ENCODE measurements at regions not wholly inside any gene's neighbourhood (a gene's known extent, or its start where the extent isn't known, plus 50 kb on each side); places are given as distances from the start of the nearest gene placed in this dataset.

GRCh38 chr2:238549866-238550265 lies 123.1 kb downstream of the ASB1 start:
- Mint-ChIP-seq H3K4me1 (ENCODE audit: unreplicated experiment) (no peaks in the 10 kb centered on the region), H3K36me3 (ENCODE audit: low read depth, unreplicated experiment) (no peaks in the 10 kb centered on the region), H3K9me3 (ENCODE audit: unreplicated experiment) (no peaks in the 10 kb centered on the region), H3K4me3 (ENCODE audit: unreplicated experiment) (no peak overlapping the region), H3K27me3 (ENCODE audit: unreplicated experiment) (peaks cover 4% of the 10 kb centered on the region), H3K27ac (ENCODE audit: unreplicated experiment) (no peak overlapping the region)
- TF ChIP-seq CTCF (IDR thresholded peaks at IDR 0.05; ENCODE audit: unreplicated experiment): no peak
- DNase-seq (ENCODE audit: low spot score): no peak

- Mint-ChIP-seq H3K27ac (ENCODE audit: unreplicated experiment) (no peak overlapping the region), H3K9me3 (ENCODE audit: unreplicated experiment) (no peaks in the 10 kb centered on the region), H3K4me1 (ENCODE audit: unreplicated experiment) (no peaks in the 10 kb centered on the region), H3K27me3 (ENCODE audit: unreplicated experiment) (peaks cover 2% of the 10 kb centered on the region), H3K36me3 (ENCODE audit: low read depth, unreplicated experiment) (no peaks in the 10 kb centered on the region), H3K4me3 (ENCODE audit: unreplicated experiment) (no peak overlapping the region)
- no peak for DNase-seq (ENCODE audit: low spot score)
- TF ChIP-seq CTCF (IDR thresholded peaks at IDR 0.05; ENCODE audit: unreplicated experiment): no peak
Measured at GRCh38 chr2:238551091-238551490, 124.4 kb downstream of the ASB1 start.

GRCh38 chr2:238552226-238552625 lies 125.5 kb downstream of the ASB1 start:
- Mint-ChIP-seq H3K4me1 (ENCODE audit: unreplicated experiment) (no peaks in the 10 kb centered on the region), H3K9me3 (ENCODE audit: unreplicated experiment) (no peaks in the 10 kb centered on the region), H3K27ac (ENCODE audit: unreplicated experiment) (no peak overlapping the region), H3K36me3 (ENCODE audit: low read depth, unreplicated experiment) (no peaks in the 10 kb centered on the region), H3K4me3 (ENCODE audit: unreplicated experiment) (no peak overlapping the region), H3K27me3 (ENCODE audit: unreplicated experiment) (peaks cover 2% of the 10 kb centered on the region)
- DNase-seq (ENCODE audit: low spot score): no peak
- TF ChIP-seq CTCF (IDR thresholded peaks at IDR 0.05; ENCODE audit: unreplicated experiment): no peak

GRCh38 chr2:238553159-238553558 lies 126.4 kb downstream of the ASB1 start:
- Mint-ChIP-seq H3K9me3 (ENCODE audit: unreplicated experiment) (no peaks in the 10 kb centered on the region), H3K4me3 (ENCODE audit: unreplicated experiment) (no peak overlapping the region), H3K4me1 (ENCODE audit: unreplicated experiment) (no peaks in the 10 kb centered on the region), H3K27me3 (ENCODE audit: unreplicated experiment) (peaks cover 5% of the 10 kb centered on the region), H3K36me3 (ENCODE audit: low read depth, unreplicated experiment) (no peaks in the 10 kb centered on the region), H3K27ac (ENCODE audit: unreplicated experiment) (no peak overlapping the region)
- DNase-seq (ENCODE audit: low spot score): no peak
- TF ChIP-seq CTCF (IDR thresholded peaks at IDR 0.05; ENCODE audit: unreplicated experiment): no peak

- no peak for TF ChIP-seq CTCF (IDR thresholded peaks at IDR 0.05; ENCODE audit: unreplicated experiment)
- peaks cover 5% of the 10 kb centered on the region for H3K27me3 Mint-ChIP-seq (ENCODE audit: unreplicated experiment)
- no peaks in the 10 kb centered on the region for H3K9me3 Mint-ChIP-seq (ENCODE audit: unreplicated experiment)
- no peak overlapping the region for H3K27ac Mint-ChIP-seq (ENCODE audit: unreplicated experiment)
- no peaks in the 10 kb centered on the region for H3K36me3 Mint-ChIP-seq (ENCODE audit: low read depth, unreplicated experiment)
- H3K4me1 Mint-ChIP-seq (ENCODE audit: unreplicated experiment): no peaks in the 10 kb centered on the region
- DNase-seq (ENCODE audit: low spot score): no peak
- no peak overlapping the region for H3K4me3 Mint-ChIP-seq (ENCODE audit: unreplicated experiment)
Measured at GRCh38 chr2:238554468-238555315, 128.0 kb downstream of the ASB1 start.

All from endothelial cell (in vitro differentiated cells).